ENCODE measurements at regions not wholly inside any gene's neighbourhood (a gene's known extent, or its start where the extent isn't known, plus 50 kb on each side); places are given as distances from the start of the nearest gene placed in this dataset.

GRCh38 chr12:102573237-102573636 is 92.9 kb upstream of the IGF1 start:
- H3K4me1 Mint-ChIP-seq = peaks cover 5% of the 10 kb centered on the region
- H3K27me3 Mint-ChIP-seq (ENCODE audit: low read depth) = no peaks in the 10 kb centered on the region
- H3K36me3 Mint-ChIP-seq (ENCODE audit: low read depth) = no peaks in the 10 kb centered on the region
- no peaks in the 10 kb centered on the region for H3K9me3 Mint-ChIP-seq
- TF ChIP-seq CTCF (IDR thresholded peaks at IDR 0.05; ENCODE audit: unreplicated experiment in 3 of 3) = no peak
- H3K4me3 Mint-ChIP-seq = no peak overlapping the region
- H3K27ac Mint-ChIP-seq = no peak overlapping the region

GRCh38 chr12:102571889-102572288 is 91.5 kb upstream of the IGF1 start:
- TF ChIP-seq CTCF (IDR thresholded peaks at IDR 0.05; ENCODE audit: unreplicated experiment in 3 of 3) = no peak
- H3K4me3 Mint-ChIP-seq = no peak overlapping the region
- H3K4me1 Mint-ChIP-seq = peaks cover 15% of the 10 kb centered on the region
- H3K27ac Mint-ChIP-seq = no peak overlapping the region
- H3K36me3 Mint-ChIP-seq (ENCODE audit: low read depth) = no peaks in the 10 kb centered on the region
- no peaks in the 10 kb centered on the region for H3K9me3 Mint-ChIP-seq
- H3K27me3 Mint-ChIP-seq (ENCODE audit: low read depth) = no peaks in the 10 kb centered on the region

- no peak for TF ChIP-seq CTCF (IDR thresholded peaks at IDR 0.05; ENCODE audit: unreplicated experiment in 3 of 3)
- no peaks in the 10 kb centered on the region for H3K36me3 Mint-ChIP-seq (ENCODE audit: low read depth)
- H3K9me3 Mint-ChIP-seq = peaks cover 2% of the 10 kb centered on the region
- no peak overlapping the region for H3K27ac Mint-ChIP-seq
- no peaks in the 10 kb centered on the region for H3K27me3 Mint-ChIP-seq (ENCODE audit: low read depth)
- no peak overlapping the region for H3K4me3 Mint-ChIP-seq
- peaks cover 15% of the 10 kb centered on the region for H3K4me1 Mint-ChIP-seq
These were observed 89.9 kb upstream of the IGF1 start for GRCh38 chr12:102570256-102570655.

GRCh38 chr12:102569803-102570202 is 89.4 kb upstream of the IGF1 start:
- peaks cover 15% of the 10 kb centered on the region for H3K4me1 Mint-ChIP-seq
- H3K27ac Mint-ChIP-seq = no peak overlapping the region
- H3K36me3 Mint-ChIP-seq (ENCODE audit: low read depth) = no peaks in the 10 kb centered on the region
- peaks cover 5% of the 10 kb centered on the region for H3K9me3 Mint-ChIP-seq
- H3K4me3 Mint-ChIP-seq = no peak overlapping the region
- no peaks in the 10 kb centered on the region for H3K27me3 Mint-ChIP-seq (ENCODE audit: low read depth)
- no peak for TF ChIP-seq CTCF (IDR thresholded peaks at IDR 0.05; ENCODE audit: unreplicated experiment in 3 of 3)

GRCh38 chr12:102568276-102568675 is 87.9 kb upstream of the IGF1 start:
- Mint-ChIP-seq H3K4me1 (peaks cover 15% of the 10 kb centered on the region), H3K9me3 (peaks cover 5% of the 10 kb centered on the region), H3K27ac (peak overlapping the region in 2 of 3 experiments; percentile 71 to 83), H3K4me3 (no peak overlapping the region), H3K27me3 (ENCODE audit: low read depth) (no peaks in the 10 kb centered on the region), H3K36me3 (ENCODE audit: low read depth) (no peaks in the 10 kb centered on the region)
- no peak for TF ChIP-seq CTCF (IDR thresholded peaks at IDR 0.05; ENCODE audit: unreplicated experiment in 3 of 3)

- no peak for TF ChIP-seq CTCF (IDR thresholded peaks at IDR 0.05; ENCODE audit: unreplicated experiment in 3 of 3)
- no peaks in the 10 kb centered on the region for H3K27me3 Mint-ChIP-seq (ENCODE audit: low read depth)
- H3K9me3 Mint-ChIP-seq = peaks cover 5% of the 10 kb centered on the region
- H3K4me3 Mint-ChIP-seq = no peak overlapping the region
- peak overlapping the region in 2 of 3 experiments; percentile 71 to 83 for H3K27ac Mint-ChIP-seq
- peaks cover 15% of the 10 kb centered on the region for H3K4me1 Mint-ChIP-seq
- H3K36me3 Mint-ChIP-seq (ENCODE audit: low read depth) = no peaks in the 10 kb centered on the region
These were observed 86.9 kb upstream of the IGF1 start for GRCh38 chr12:102567031-102567985.
